CD4-positive, alpha-beta T cell treated with Interferon gamma for 1 hour (primary cell): ENCODE measurements at regions not wholly inside any gene's neighbourhood (a gene's known extent, or its start where the extent isn't known, plus 50 kb on each side); places are given as distances from the start of the nearest gene placed in this dataset.

Experiments used
- DNase-seq: peaks from one replicate; pipeline ENCODE4 v3.0.0-alpha.2; 2020

- DNase-seq: no peak
These were observed 225.6 kb upstream of the FGGY start for GRCh38 chr1:59071289-59071688.

- peak; percentile 11 for DNase-seq
These were observed 224.9 kb upstream of the FGGY start for GRCh38 chr1:59071876-59072582.

- DNase-seq: no peak
These were observed 224.3 kb upstream of the FGGY start for GRCh38 chr1:59072583-59072947.

GRCh38 chr1:59074598-59074997 is 222.3 kb upstream of the FGGY start:
- no peak for DNase-seq

DNA sequence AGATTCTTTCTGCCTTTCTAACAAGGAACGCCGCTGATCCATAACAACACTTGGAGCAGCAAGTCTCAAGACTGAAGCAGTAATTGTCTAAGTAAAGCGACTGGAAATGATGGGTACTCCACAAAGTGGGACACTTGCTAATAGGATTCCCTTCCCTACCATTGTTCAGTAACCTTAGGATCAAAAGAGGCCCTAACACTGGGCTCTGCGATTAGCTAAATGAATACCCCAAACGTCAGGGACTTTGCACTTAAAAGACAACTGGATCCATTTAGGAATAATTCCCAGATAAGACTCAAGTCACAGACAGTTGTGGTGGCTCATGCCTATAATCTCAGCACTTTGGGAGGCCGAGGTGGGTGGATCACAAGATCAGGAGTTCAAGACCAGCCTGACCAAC is 221.9 kb upstream of the FGGY start:
- no peak for DNase-seq

DNA sequence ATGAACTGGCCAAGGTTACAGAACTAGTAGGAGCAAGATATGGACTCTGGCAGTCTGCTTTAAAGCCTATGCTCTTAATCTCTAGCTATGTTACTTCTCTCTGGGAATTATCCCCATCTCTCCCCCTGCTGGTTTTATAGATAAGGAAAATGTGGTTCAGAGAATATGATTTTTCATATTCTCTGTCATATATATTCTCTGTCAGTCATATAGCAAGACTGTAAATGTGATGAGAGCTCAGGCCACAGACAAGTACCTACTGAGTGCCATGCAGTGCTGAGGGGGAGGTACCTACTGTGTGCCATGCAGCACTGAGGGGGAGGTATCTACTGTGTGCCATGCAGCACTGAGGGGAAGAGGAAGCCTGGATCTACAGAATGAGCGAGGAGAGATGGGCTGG is 220.3 kb upstream of the FGGY start:
- no peak for DNase-seq

DNA sequence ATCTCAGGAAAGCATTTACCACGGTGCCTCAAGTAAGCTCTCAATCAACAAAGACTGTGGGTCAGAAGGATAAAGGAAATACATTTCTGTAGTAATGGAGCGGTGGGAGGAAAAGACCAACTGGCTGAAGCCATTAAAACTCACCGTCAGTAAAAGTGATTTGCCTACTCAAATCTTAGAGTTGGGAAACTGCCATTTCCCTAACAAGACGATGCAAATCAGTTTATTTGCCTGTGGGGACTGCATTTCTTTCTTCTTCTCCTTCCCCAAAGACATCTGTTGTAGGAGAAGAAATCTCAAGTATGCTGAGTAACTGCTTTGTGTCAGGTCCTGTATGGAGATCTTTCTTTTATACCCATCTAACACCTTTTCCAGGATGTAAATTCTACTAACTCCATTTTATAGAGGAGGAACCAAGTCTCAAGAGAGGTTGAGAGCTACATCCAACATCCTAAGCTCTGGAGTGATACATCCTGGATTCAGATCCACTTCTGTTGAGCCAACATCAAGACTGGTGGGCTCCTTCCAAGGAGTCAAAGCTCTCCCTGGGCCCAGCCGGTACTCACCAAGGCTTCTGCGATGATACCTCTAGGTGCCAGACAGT is 219.3 kb upstream of the FGGY start:
- no peak for DNase-seq

- no peak for DNase-seq
These were observed 218.7 kb upstream of the FGGY start for GRCh38 chr1:59078070-59078800.

DNA sequence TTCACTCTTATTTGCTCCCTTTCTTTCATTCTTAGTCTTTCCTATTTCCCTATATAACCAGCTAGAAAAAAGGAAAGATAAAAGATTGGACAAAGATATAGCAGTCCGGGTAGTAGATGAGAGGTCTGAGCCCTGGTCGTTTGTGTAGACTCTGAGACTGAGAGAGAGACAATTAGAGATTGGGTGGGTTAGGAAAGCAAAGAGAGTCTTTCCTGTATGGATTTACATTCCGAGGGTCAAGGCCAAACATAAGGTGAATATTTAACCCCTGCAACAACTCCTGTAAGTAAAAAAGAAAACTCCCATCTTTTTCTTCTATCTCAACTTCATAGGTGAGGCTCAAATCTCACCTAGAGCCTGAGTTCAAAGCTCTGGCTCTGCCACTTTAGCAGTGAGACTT is 218.0 kb upstream of the FGGY start:
- no peak for DNase-seq

DNA sequence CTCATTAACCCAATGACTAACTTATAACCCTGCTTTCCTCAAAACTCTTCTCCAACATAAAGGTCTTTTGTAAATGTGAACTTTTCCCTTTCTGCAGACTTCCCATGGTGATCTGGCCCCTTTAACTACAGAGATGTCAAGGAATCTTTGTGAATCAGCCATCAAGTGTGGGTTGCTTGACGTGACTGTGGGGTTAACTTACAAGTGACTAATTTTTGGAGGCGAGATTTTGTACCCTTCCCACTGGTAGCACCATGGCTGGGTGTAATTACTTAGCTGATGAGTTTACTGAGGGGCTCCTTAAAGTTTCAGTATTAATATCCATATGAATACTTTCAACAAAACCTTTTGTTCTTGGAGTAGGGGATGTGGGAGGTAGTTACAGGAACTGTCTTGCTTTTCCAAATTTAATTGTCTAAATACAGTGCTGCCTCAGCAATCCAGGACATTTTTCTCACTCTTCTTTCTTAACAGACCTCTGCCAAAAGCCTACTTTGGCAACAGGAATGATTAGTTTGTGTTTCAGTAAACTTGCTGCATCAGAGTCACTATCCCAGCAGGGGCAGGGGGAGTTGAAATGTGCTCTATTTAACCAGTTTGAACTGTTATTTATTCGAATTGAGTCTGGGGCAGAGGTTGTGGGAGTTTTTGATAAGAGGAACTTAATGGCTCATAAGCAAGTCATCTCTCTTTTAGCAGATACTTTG is 217.3 kb upstream of the FGGY start:
- no peak for DNase-seq

GRCh38 chr1:59081181-59081580 is 215.7 kb upstream of the FGGY start:
- no peak for DNase-seq

DNA sequence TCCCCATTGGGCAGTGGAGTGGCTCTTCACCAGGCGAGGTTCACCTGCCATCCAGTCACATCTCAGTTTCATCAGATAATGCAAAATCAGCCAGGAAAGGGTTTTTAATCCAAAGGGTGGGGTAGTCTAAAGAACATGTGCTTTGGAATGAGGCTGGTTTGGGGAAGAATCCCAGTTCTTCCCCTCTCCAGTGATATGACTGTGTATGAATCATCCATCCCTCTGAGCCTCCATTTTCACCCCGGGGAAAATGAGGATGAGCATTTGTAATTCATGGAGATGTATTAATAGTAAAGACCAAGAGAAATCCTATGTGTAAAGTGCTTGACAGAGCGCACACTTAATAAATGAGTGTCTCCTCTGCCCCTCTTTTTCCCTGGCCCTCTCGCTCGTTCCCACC is 215.1 kb upstream of the FGGY start:
- no peak for DNase-seq

DNA sequence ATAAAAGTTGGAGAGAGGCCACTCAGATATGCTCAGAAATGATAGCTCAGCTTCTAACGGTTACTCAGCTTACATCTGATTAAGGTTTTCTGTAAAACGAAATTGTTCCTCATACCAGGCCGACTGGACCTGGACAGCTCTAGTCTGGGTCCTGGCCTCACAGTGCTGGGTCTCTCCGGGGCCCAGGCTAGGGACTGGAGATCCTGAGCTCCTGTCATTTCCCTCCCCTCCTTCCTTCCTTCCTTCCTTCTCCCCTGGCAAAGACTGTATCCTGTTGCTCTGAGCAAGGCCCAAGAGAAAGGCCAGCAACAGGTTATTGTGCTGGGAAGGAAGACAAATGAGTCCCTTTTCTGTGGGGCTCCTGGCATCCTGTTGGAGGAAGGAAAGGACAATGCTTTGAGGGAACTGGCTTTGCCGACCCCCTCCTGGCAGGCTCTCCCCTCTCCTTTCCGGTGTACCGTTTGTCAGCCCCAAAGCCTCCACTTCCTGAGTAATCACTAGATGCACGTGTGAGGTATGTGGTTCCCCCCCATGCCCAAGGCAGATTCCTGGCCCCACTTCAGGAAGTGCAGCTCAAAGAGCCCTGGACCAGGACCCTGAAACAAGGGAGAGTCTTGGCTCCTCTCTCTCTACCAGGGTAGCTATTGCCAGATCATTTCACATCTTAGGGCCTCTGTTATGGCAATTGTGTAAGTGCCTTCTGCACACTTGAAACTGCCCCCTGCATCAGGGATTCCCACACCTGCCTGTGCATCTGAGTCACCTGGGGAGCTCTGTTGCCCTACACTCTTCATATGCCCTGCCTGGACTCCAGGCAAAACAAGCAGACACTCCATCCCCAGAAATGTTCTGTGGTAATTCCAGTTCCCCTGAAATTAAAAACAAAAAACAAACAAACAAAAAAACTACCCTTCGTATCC is 212.7 kb upstream of the FGGY start:
- DNase-seq: no peak

DNA sequence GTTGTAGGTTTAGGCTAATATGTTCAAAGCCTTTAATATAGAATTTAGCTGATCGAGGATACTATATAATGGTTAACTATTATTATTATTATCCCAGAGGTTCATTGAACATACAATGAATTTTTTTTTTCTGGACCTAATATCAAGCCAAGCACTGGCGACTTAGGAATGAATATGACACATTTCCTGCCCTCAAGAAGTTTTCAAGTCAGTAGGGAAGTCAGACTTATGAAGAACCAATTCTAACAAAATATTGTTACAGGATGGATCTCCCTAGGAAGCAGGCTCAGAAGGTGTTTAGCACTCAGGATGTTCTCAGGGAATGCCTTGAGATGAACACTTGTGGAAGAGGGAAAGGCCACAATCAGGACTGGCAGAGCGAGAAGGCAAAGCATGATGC is 211.8 kb upstream of the FGGY start:
- no peak for DNase-seq

DNA sequence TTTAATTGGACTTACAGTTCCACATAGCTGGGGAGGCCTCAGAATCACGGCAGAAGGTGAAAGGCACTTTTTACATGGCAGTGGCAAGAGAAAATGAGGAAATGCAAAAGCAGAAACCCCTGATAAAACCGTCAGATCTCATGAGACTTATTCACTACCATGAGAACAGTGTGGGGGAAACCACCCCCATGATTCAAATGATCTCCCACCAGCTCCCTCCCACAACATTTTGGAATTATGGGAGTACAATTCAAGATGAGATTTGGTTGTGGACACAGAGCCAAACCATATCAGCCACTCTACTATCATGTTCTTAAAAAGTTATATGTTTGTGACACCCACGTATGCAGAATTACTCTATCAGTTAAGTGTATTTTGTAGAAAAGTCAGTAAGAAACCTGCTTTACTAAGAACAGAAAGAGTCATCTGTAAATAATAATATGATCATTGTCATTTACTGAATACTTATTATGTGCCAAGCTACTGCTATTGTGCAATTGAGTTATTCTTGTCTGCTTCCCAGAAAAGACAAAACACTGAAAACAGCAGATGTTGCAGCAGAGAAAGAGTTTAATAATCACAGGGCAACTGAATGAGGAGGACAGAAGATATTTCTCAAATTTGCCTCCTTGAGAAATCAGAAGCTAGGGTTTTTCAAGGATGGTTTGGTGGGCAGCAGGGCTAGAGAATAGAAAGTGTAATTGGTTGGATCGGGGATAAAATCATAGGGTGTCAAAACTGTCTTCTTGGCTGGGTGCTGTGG is 207.7 kb upstream of the FGGY start:
- DNase-seq: no peak

DNA sequence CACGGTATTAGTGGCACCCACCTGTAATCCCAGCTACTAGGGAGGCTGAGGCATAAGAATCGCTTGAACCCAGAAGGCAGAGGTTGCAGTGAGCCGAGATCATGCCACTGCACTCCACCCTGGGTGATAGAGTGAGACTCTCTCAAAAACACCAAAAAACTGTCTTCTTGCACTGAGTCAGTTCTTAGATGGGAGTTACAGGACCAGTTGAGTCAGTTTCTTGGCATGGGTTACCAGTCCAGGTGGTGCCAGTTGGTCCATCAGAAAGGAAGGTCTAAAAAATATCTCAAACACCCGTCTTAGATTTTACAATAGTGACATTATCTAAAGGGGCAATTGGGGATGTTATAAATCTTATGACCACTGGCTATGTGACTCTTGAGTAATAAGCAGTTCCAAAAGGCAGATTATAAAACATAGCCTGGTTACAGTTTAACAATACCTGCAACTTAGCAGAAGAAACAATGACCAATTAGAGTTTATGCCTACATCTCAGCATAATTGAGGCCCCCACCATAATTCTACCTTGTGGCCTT is 206.9 kb upstream of the FGGY start:
- no peak for DNase-seq

GRCh38 chr1:59092126-59092525 is 204.8 kb upstream of the FGGY start:
- no peak for DNase-seq

GRCh38 chr1:59094001-59094400 is 202.9 kb upstream of the FGGY start:
- no peak for DNase-seq

- no peak for DNase-seq
These were observed 200.4 kb upstream of the FGGY start for GRCh38 chr1:59096501-59096900.

GRCh38 chr1:59098655-59099054 is 198.2 kb upstream of the FGGY start:
- DNase-seq: no peak

DNA sequence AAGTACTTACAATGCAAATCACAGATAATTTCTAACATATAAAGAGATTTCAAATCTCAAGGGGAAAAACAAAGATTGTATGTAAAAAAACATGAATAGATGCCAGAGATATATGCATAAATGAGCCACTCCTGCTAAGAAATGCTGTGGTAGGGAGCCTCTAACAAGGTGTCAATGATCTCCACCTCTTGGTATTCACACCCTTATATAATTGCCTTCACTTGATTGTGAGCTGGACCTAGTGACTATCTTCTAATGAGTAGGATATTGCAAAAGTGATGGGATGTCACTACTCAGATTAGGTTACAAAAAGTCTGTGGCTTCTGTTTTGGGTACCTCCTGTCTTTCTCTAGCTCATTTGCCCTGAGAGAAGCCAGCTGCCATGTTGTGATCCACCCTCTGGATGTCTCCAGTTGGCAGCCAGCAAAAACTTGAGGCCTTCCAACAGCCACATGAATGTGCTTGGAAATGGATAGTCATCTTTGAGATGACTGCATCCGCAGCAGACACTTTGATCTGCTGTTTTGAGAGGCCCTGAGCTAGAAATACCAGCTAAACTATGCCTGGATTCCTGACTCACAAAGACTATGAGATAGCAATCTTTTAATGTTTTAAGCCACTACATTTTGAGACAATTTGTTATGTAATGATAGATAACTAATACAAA is 196.1 kb upstream of the FGGY start:
- no peak for DNase-seq
